GM12878 (cell line): ENCODE measurements at regions not wholly inside any gene's neighbourhood (a gene's known extent, or its start where the extent isn't known, plus 50 kb on each side); places are given as distances from the start of the nearest gene placed in this dataset.

Experiments used
- ATAC-seq: fragments of 200-7000 bp; cut with Tn5 transposase; 3 replicates; pipeline ENCODE4 v1.9.1; 2020; ENCODE audit warnings: mild to moderate bottlenecking, moderate library complexity
- BruUV-seq: library from RNA; stranded (reverse); fragments of 400-500 nt; replicated peaks from 2 replicates; lab custom pipeline; 2021; lab: Mats Ljungman, UMichigan
- CTCF ChIA-PET: fragments of 300-600 bp; sonication (Branson Sonifier 250); formaldehyde crosslinking; extraction: SDS; loops from one replicate; lab custom pipeline; 2021; ENCODE audit warnings: inconsistent platforms; lab: Yijun Ruan, JAX
- POLR2A ChIA-PET: fragments of 350-600 bp; formaldehyde crosslinking; extraction: SDS; loops from one replicate; lab custom pipeline; 2021; ENCODE audit warnings: inconsistent platforms; lab: Charles Lee
- RAD21 ChIA-PET: fragments of 300-600 bp; sonication (Branson Sonifier 250); formaldehyde crosslinking; loops from one replicate; lab custom pipeline; 2023; ENCODE audit warnings: antibody characterized with exemption; ENCODE audit not compliant: unreplicated experiment; lab: Charles Lee
- SMC1A ChIA-PET: fragments of 300-600 bp; sonication (Branson Sonifier 250); formaldehyde crosslinking; loops from one replicate; lab custom pipeline; 2023; ENCODE audit not compliant: unreplicated experiment, uncharacterized antibody; lab: Charles Lee
- DNase-seq: peaks from one replicate; pipeline ENCODE4 v3.0.0-alpha.2; 2011; ENCODE audit warnings: low read depth, low spot score
- FAIRE-seq: peaks from 3 replicates; lab custom pipeline; 2011; peaks lifted over from hg19 to GRCh38; lab: Jason Lieb, UNC
- H2AFZ ChIP-seq: 2 replicates; pipeline ENCODE4 v1.6.0; 2011; ENCODE audit warnings: low read depth, low read length, control low read depth; ENCODE audit not compliant: control insufficient read depth
- H3K27ac ChIP-seq: 2 replicates; pipeline ENCODE4 v1.5.1; 2011; ENCODE audit warnings: control low read depth; ENCODE audit not compliant: control insufficient read depth, insufficient read depth
- H3K27me3 ChIP-seq, 2 experiments: replicated peaks in 1 of 2; 2 replicates each; pipeline versions ENCODE4 v1.6.0 to v1.6.1; 2011; ENCODE audit warnings: low read length in 1 of 2; ENCODE audit not compliant: control insufficient read depth in 2 of 2, insufficient read depth in 2 of 2
- H3K36me3 ChIP-seq, 2 experiments: 2 replicates each; pipeline ENCODE4 v1.5.1; 2011; ENCODE audit warnings: low read length in 1 of 2; ENCODE audit not compliant: control insufficient read depth in 2 of 2, insufficient read depth in 2 of 2
- H3K4me1 ChIP-seq: 2 replicates; pipeline ENCODE4 v1.6.1; 2011; ENCODE audit warnings: mild to moderate bottlenecking, low read length, moderate library complexity, mixed read lengths; ENCODE audit not compliant: control insufficient read depth, insufficient read depth
- H3K4me2 ChIP-seq: 2 replicates; pipeline ENCODE4 v1.6.0; 2011; ENCODE audit warnings: control low read depth; ENCODE audit not compliant: control insufficient read depth, insufficient read depth
- H3K4me3 ChIP-seq: fragments of 200-600 bp; sonication (generic); 2 replicates; pipeline ENCODE4 v1.5.1; 2016
- H3K79me2 ChIP-seq: 2 replicates; pipeline ENCODE4 v1.6.0; 2011; ENCODE audit warnings: low read length; ENCODE audit not compliant: control insufficient read depth, insufficient read depth
- H3K9ac ChIP-seq: 2 replicates; pipeline ENCODE4 v1.8.0; 2011; ENCODE audit warnings: low read length, control low read depth, mixed read lengths; ENCODE audit not compliant: control insufficient read depth, insufficient read depth
- H3K9me3 ChIP-seq: replicated peaks from 3 replicates; pipeline ENCODE4 v1.5.1; 2011; ENCODE audit warnings: mild to moderate bottlenecking, low read length; ENCODE audit not compliant: control insufficient read depth, insufficient read depth
- H4K20me1 ChIP-seq: 2 replicates; pipeline ENCODE4 v1.6.0; 2011; ENCODE audit not compliant: control insufficient read depth, insufficient read depth
- ASH2L ChIP-seq: fragments of 300-600, 200-600 bp; sonication (generic); IDR thresholded peaks from 2 replicates; pipeline ENCODE4 v1.6.1; 2017; ENCODE audit warnings: low read depth, mild to moderate bottlenecking, borderline replicate concordance
- EGR1 ChIP-seq, 2 experiments: IDR thresholded peaks; 1 replicate in 1 of 2; 2 replicates in 1 of 2; pipeline ENCODE4 v1.6.1; 2011 to 2012; ENCODE audit warnings: low read depth in 2 of 2, low read length in 2 of 2, borderline replicate concordance in 1 of 2, mild to moderate bottlenecking in 1 of 2, moderate library complexity in 1 of 2
- HCFC1 ChIP-seq: fragments of 150-350 bp; IDR thresholded peaks from 2 replicates; pipeline ENCODE4 v1.6.1; 2014; ENCODE audit warnings: low read length
- NR2F1 ChIP-seq: fragments of 450-650 bp; conservative IDR thresholded peaks from 2 replicates; pipeline ENCODE4 v1.6.1; 2017; ENCODE audit warnings: mild to moderate bottlenecking
- PML ChIP-seq: IDR thresholded peaks from 2 replicates; pipeline ENCODE4 v1.6.1; 2012; ENCODE audit warnings: low read length, inconsistent platforms
- RBBP5 ChIP-seq: fragments of 200-600 bp; sonication (generic); conservative IDR thresholded peaks from 2 replicates; pipeline ENCODE4 v1.6.1; 2016
- RCOR1 ChIP-seq: conservative IDR thresholded peaks from 2 replicates; pipeline ENCODE4 v1.6.1; 2012; ENCODE audit warnings: low read depth, low read length, improper control_type of control experiment
- REST ChIP-seq: IDR thresholded peaks from 2 replicates; pipeline ENCODE4 v1.6.1; 2012; ENCODE audit warnings: mild to moderate bottlenecking, low read depth, low read length
- SKIL ChIP-seq: fragments of 450-650 bp; IDR thresholded peaks from 2 replicates; pipeline ENCODE4 v1.6.1; 2017; ENCODE audit warnings: mild to moderate bottlenecking, low read depth, inconsistent platforms; ENCODE audit not compliant: poor library complexity, severe bottlenecking
- SMARCA5 ChIP-seq: fragments of 450-650 bp; IDR thresholded peaks from 2 replicates; pipeline ENCODE4 v1.6.1; 2017; ENCODE audit warnings: mild to moderate bottlenecking
- SP1 ChIP-seq: IDR thresholded peaks from one replicate; pipeline ENCODE4 v1.6.1; 2011; ENCODE audit warnings: low read depth, low read length
- STAT3 ChIP-seq: IDR thresholded peaks from 2 replicates; pipeline ENCODE4 v1.6.1; 2011; ENCODE audit warnings: low read depth, low read length, improper control_type of control experiment
- SUZ12 ChIP-seq: fragments of 200-600 bp; sonication (generic); IDR thresholded peaks from one replicate; pipeline ENCODE4 v1.6.1; 2018; ENCODE audit warnings: antibody characterized with exemption, mild to moderate bottlenecking; ENCODE audit not compliant: unreplicated experiment
- USF2 ChIP-seq: IDR thresholded peaks from 2 replicates; pipeline ENCODE4 v1.6.1; 2011; ENCODE audit warnings: low read depth, low read length, improper control_type of control experiment, borderline replicate concordance
- ZNF384 ChIP-seq: IDR thresholded peaks from 2 replicates; pipeline ENCODE4 v1.6.1; 2012; ENCODE audit warnings: low read depth, mild to moderate bottlenecking, low read length, improper control_type of control experiment, borderline replicate concordance
- ZZZ3 ChIP-seq: IDR thresholded peaks from 2 replicates; pipeline ENCODE4 v1.6.1; 2011; ENCODE audit warnings: low read depth; ENCODE audit not compliant: control insufficient read depth, insufficient read length
- WGBS: methylation state at CpG from one replicate; pipeline ENCODE4 v1.1.6; 2016; ENCODE audit warnings: low lambda C conversion rate; ENCODE audit not compliant: insufficient replicate concordance, insufficient coverage; ENCODE audit errors: missing lambda C conversion rate; 5-methylcytosine and 5-hydroxymethylcytosine counted together
- in situ Hi-C: fragments of 300-500 bp; cut with MboI; formaldehyde crosslinking; loops from 9 replicates; pipeline ENCODE4 v1.14.3; 2018; ENCODE audit warnings: mixed read lengths
- intact Hi-C: fragments of 100-400 bp; cut with micrococcal nuclease; formaldehyde crosslinking; loops from one replicate; pipeline ENCODE4 v1.14.2; 2022; ENCODE audit not compliant: unreplicated experiment

GRCh38 chr2:128818248-128818647 is 499.6 kb upstream of the HS6ST1 start:
- Histone ChIP-seq H3K4me1 (no peaks in the 10 kb centered on the region), H3K4me3 (no peak overlapping the region), H3K79me2 (no peaks in the 10 kb centered on the region), H3K27ac (no peak overlapping the region), H3K36me3 (no peaks in the 10 kb centered on the region), H3K4me2 (no peak overlapping the region), H3K9ac (no peak overlapping the region), H3K27me3 (no peaks in the 10 kb centered on the region), H2AFZ (no peak overlapping the region), H3K9me3 (no peaks in the 10 kb centered on the region), H4K20me1 (no peaks in the 10 kb centered on the region)
- ChIA-PET CTCF (no interaction called here), SMC1A (no interaction called here), RAD21 (no interaction called here), POLR2A (no interaction called here)
- intact Hi-C loops = no loop called here
- TF ChIP-seq RCOR1 = no peak
- no peak for TF ChIP-seq NR2F1
- TF ChIP-seq EGR1 (IDR thresholded peaks at IDR 0.05; ENCODE audit: borderline replicate concordance in 1 of 2, low read depth in 2 of 2, low read length in 2 of 2) = no peak
- no peak for TF ChIP-seq SKIL
- TF ChIP-seq SMARCA5 = no peak
- no peak for TF ChIP-seq SP1
- TF ChIP-seq USF2 = no peak
- TF ChIP-seq REST = no peak
- no peak for TF ChIP-seq RBBP5
- TF ChIP-seq STAT3 = no peak
- no peak for TF ChIP-seq SUZ12
- no peak for TF ChIP-seq HCFC1
- TF ChIP-seq ASH2L = no peak
- TF ChIP-seq ZNF384 = no peak
- TF ChIP-seq PML = no peak
- no peak for TF ChIP-seq ZZZ3
- no peak for FAIRE-seq
- no peak for ATAC-seq
- BruUV-seq = no TSS peak
- in situ Hi-C loops = no loop called here
- DNase-seq = no peak
- WGBS = 42% methylated on average over 2 of the region's 2 CpGs
